ENCODE measurements at regions not wholly inside any gene's neighbourhood (a gene's known extent, or its start where the extent isn't known, plus 50 kb on each side); places are given as distances from the start of the nearest gene placed in this dataset.

GRCh38 chr3:1527786-1528185 is 435.0 kb downstream of the CNTN6 start:
- no peak for TF ChIP-seq CTCF (conservative IDR thresholded peaks at IDR 0.05; ENCODE audit: low read depth, low read length)

GRCh38 chr3:1528621-1529020 is 435.8 kb downstream of the CNTN6 start:
- DNase-seq (ENCODE audit: low read depth): no peak
- no peak overlapping the region for H3K4me3 ChIP-seq (ENCODE audit: low read depth, low read length)
- no peak for TF ChIP-seq CTCF (conservative IDR thresholded peaks at IDR 0.05; ENCODE audit: low read depth, low read length)

More at GRCh38 chr3:1527786-1528185, 435.0 kb downstream of the CNTN6 start:
- no peak for DNase-seq (ENCODE audit: low read depth)
- no peak overlapping the region for H3K4me3 ChIP-seq (ENCODE audit: low read depth, low read length)

- no peak overlapping the region for H3K4me3 ChIP-seq (ENCODE audit: low read depth, low read length)
- TF ChIP-seq CTCF (conservative IDR thresholded peaks at IDR 0.05; ENCODE audit: low read depth, low read length): no peak
- DNase-seq (ENCODE audit: low read depth): no peak
These were observed 436.9 kb downstream of the CNTN6 start for GRCh38 chr3:1529676-1530075.

GRCh38 chr3:1531981-1532380 is 439.2 kb downstream of the CNTN6 start:
- TF ChIP-seq CTCF (conservative IDR thresholded peaks at IDR 0.05; ENCODE audit: low read depth, low read length): no peak
- H3K4me3 ChIP-seq (ENCODE audit: low read depth, low read length): no peak overlapping the region
- DNase-seq (ENCODE audit: low read depth): no peak

- H3K4me3 ChIP-seq (ENCODE audit: low read depth, low read length): no peak overlapping the region
- TF ChIP-seq CTCF (conservative IDR thresholded peaks at IDR 0.05; ENCODE audit: low read depth, low read length): no peak
- DNase-seq (ENCODE audit: low read depth): no peak
These were observed 440.2 kb downstream of the CNTN6 start for GRCh38 chr3:1532935-1533606.

- no peak overlapping the region for H3K4me3 ChIP-seq (ENCODE audit: low read depth, low read length)
- DNase-seq (ENCODE audit: low read depth): no peak
- no peak for TF ChIP-seq CTCF (conservative IDR thresholded peaks at IDR 0.05; ENCODE audit: low read depth, low read length)
These were observed 440.9 kb downstream of the CNTN6 start for GRCh38 chr3:1533763-1534162.

- TF ChIP-seq CTCF (conservative IDR thresholded peaks at IDR 0.05; ENCODE audit: low read depth, low read length): no peak
- H3K4me3 ChIP-seq (ENCODE audit: low read depth, low read length): no peak overlapping the region
- DNase-seq (ENCODE audit: low read depth): no peak
These were observed 441.4 kb downstream of the CNTN6 start for GRCh38 chr3:1534252-1534651.

Data from epithelial cell of proximal tubule (primary cell).